SK-N-SH treated with all-trans-retinoic acid at 6 μM for 48 hours (cell line): ENCODE measurements at regions not wholly inside any gene's neighbourhood (a gene's known extent, or its start where the extent isn't known, plus 50 kb on each side); places are given as distances from the start of the nearest gene placed in this dataset.

Experiments used
- ATAC-seq: fragments of 200-7000 bp; cut with Tn5 transposase; 3 replicates; pipeline ENCODE4 v1.9.1; 2020; ENCODE audit warnings: mild to moderate bottlenecking, moderate library complexity
- ARNTL ChIP-seq: fragments of 450-650 bp; formaldehyde crosslinking; IDR thresholded peaks from 2 replicates; pipeline ENCODE4 v1.5.0; 2020; ENCODE audit warnings: low read depth, mild to moderate bottlenecking, moderate library complexity, borderline replicate concordance
- BACH2 ChIP-seq: fragments of 250-450 bp; sonication (Bioruptor Pico); IDR thresholded peaks from 2 replicates; pipeline ENCODE4 v1.9.0; 2021; ENCODE audit warnings: mild to moderate bottlenecking, borderline replicate concordance
- CREB5 ChIP-seq: fragments of 250-450 bp; sonication (Bioruptor Pico); IDR thresholded peaks from 2 replicates; pipeline ENCODE4 v1.5.1; 2020; ENCODE audit warnings: low read depth, mild to moderate bottlenecking, moderate library complexity
- CSDC2 ChIP-seq: fragments of 250-450 bp; sonication (Bioruptor Pico); IDR thresholded peaks from 2 replicates; pipeline ENCODE4 v1.5.0; 2020; ENCODE audit warnings: mild to moderate bottlenecking, moderate library complexity
- CSRNP3 ChIP-seq: fragments of 250-450 bp; sonication (Bioruptor Pico); IDR thresholded peaks from 2 replicates; pipeline ENCODE4 v1.5.1; 2021; ENCODE audit warnings: mild to moderate bottlenecking, moderate library complexity
- ESRRG ChIP-seq: fragments of 250-450 bp; sonication (Bioruptor Pico); IDR thresholded peaks from 2 replicates; pipeline ENCODE4 v1.6.1; 2021; ENCODE audit warnings: mild to moderate bottlenecking
- GLIS3 ChIP-seq: fragments of 250-450 bp; sonication (Bioruptor Pico); IDR thresholded peaks from 2 replicates; pipeline ENCODE4 v1.5.0; 2020; ENCODE audit warnings: mild to moderate bottlenecking, moderate library complexity
- ISL1 ChIP-seq: fragments of 250-450 bp; sonication (Bioruptor Pico); IDR thresholded peaks from 2 replicates; pipeline ENCODE4 v2.1.2; 2022; ENCODE audit warnings: mild to moderate bottlenecking, moderate library complexity
- OSR1 ChIP-seq: fragments of 250-450 bp; sonication (Bioruptor Pico); IDR thresholded peaks from 2 replicates; pipeline ENCODE4 v1.8.0; 2022; ENCODE audit warnings: moderate library complexity, mild to moderate bottlenecking, inconsistent platforms
- PATZ1 ChIP-seq: fragments of 250-450 bp; sonication (Bioruptor Pico); IDR thresholded peaks from 2 replicates; pipeline ENCODE4 v1.8.0; 2020; ENCODE audit warnings: mild to moderate bottlenecking, moderate library complexity, borderline replicate concordance
- POU6F1 ChIP-seq: fragments of 250-450 bp; sonication (Bioruptor Pico); IDR thresholded peaks from 2 replicates; pipeline ENCODE4 v1.8.0; 2021; ENCODE audit warnings: low read depth, mild to moderate bottlenecking, moderate library complexity, borderline replicate concordance
- PPARA ChIP-seq: fragments of 250-450 bp; sonication (Bioruptor Pico); IDR thresholded peaks from 2 replicates; pipeline ENCODE4 v1.5.0; 2020; ENCODE audit warnings: mild to moderate bottlenecking, borderline replicate concordance
- RARB ChIP-seq: fragments of 250-450 bp; sonication (Bioruptor Pico); IDR thresholded peaks from 2 replicates; pipeline ENCODE4 v1.8.0; 2021; ENCODE audit warnings: mild to moderate bottlenecking, moderate library complexity
- SNAI2 ChIP-seq: fragments of 250-450 bp; sonication (Bioruptor Pico); IDR thresholded peaks from 2 replicates; pipeline ENCODE4 v1.5.0; 2020; ENCODE audit warnings: mild to moderate bottlenecking, moderate library complexity
- TCF4 ChIP-seq: fragments of 250-450 bp; sonication (Bioruptor Pico); IDR thresholded peaks from 2 replicates; pipeline ENCODE4 v1.8.0; 2021; ENCODE audit warnings: mild to moderate bottlenecking, moderate library complexity, borderline replicate concordance
- TOX ChIP-seq: fragments of 250-450 bp; sonication (Bioruptor Pico); IDR thresholded peaks from 2 replicates; pipeline ENCODE4 v1.8.0; 2021; ENCODE audit warnings: mild to moderate bottlenecking, moderate library complexity, borderline replicate concordance
- TSHZ2 ChIP-seq: fragments of 250-450 bp; sonication (Bioruptor Pico); IDR thresholded peaks from 2 replicates; pipeline ENCODE4 v1.5.0; 2020; ENCODE audit warnings: mild to moderate bottlenecking, moderate library complexity
- ZC3H10 ChIP-seq: fragments of 250-450 bp; sonication (Bioruptor Pico); IDR thresholded peaks from 2 replicates; pipeline ENCODE4 v1.5.1; 2021; ENCODE audit warnings: mild to moderate bottlenecking, moderate library complexity
- ZFP3 ChIP-seq: fragments of 250-450 bp; sonication (Bioruptor Pico); IDR thresholded peaks from 2 replicates; pipeline ENCODE4 v1.5.0; 2020; ENCODE audit warnings: mild to moderate bottlenecking, moderate library complexity
- ZFP30 ChIP-seq: fragments of 450-650 bp; formaldehyde crosslinking; IDR thresholded peaks from 2 replicates; pipeline ENCODE4 v1.5.0; 2022; ENCODE audit warnings: mild to moderate bottlenecking, moderate library complexity
- ZNF565 ChIP-seq: fragments of 450-650 bp; formaldehyde crosslinking; conservative IDR thresholded peaks from 2 replicates; pipeline ENCODE4 v1.5.0; 2020; ENCODE audit warnings: low read depth, mild to moderate bottlenecking, moderate library complexity
- ZNF70 ChIP-seq: fragments of 450-650 bp; formaldehyde crosslinking; IDR thresholded peaks from 2 replicates; pipeline ENCODE4 v1.5.0; 2020; ENCODE audit warnings: mild to moderate bottlenecking, moderate library complexity

- TF ChIP-seq ISL1 (CRISPR knock-in tag) (no peak), ZNF565 (CRISPR knock-in tag) (no peak), BACH2 (CRISPR knock-in tag) (no peak), ZC3H10 (CRISPR knock-in tag) (no peak), CSDC2 (no peak), CREB5 (CRISPR knock-in tag) (no peak), RARB (CRISPR knock-in tag) (no peak), ESRRG (CRISPR knock-in tag) (no peak), PPARA (no peak), ARNTL (CRISPR knock-in tag) (no peak), PATZ1 (no peak), TCF4 (no peak)
- TF ChIP-seq, all 23 proteins: peak for 0
- no peak for ATAC-seq
Observed at GRCh38 chr18:37861981-37862380, 296.4 kb upstream of the CELF4 start.

GRCh38 chr18:37854396-37854795 lies 288.8 kb upstream of the CELF4 start:
- ATAC-seq, result no peak
- TF ChIP-seq ZNF70, result no peak
- TF ChIP-seq ESRRG (CRISPR knock-in tag), result no peak
- TF ChIP-seq ZFP30 (CRISPR knock-in tag), result no peak
- no peak for TF ChIP-seq RARB (CRISPR knock-in tag)
- TF ChIP-seq SNAI2 (CRISPR knock-in tag), result no peak
- no peak for TF ChIP-seq ARNTL (CRISPR knock-in tag)
- no peak for TF ChIP-seq CSRNP3 (CRISPR knock-in tag)
- no peak for TF ChIP-seq POU6F1 (CRISPR knock-in tag)
- TF ChIP-seq TSHZ2 (CRISPR knock-in tag), result no peak

GRCh38 chr18:37853706-37854105 lies 288.1 kb upstream of the CELF4 start:
- no peak for ATAC-seq
- no peak for TF ChIP-seq PPARA
- TF ChIP-seq CSDC2, result no peak
- no peak for TF ChIP-seq CSRNP3 (CRISPR knock-in tag)
- TF ChIP-seq GLIS3 (CRISPR knock-in tag), result no peak
- no peak for TF ChIP-seq ISL1 (CRISPR knock-in tag)
- no peak for TF ChIP-seq POU6F1 (CRISPR knock-in tag)
- no peak for TF ChIP-seq OSR1
- no peak for TF ChIP-seq ZFP3 (CRISPR knock-in tag)
- no peak for TF ChIP-seq TOX (CRISPR knock-in tag)
- no peak for TF ChIP-seq PATZ1
- TF ChIP-seq RARB (CRISPR knock-in tag), result no peak
- TF ChIP-seq SNAI2 (CRISPR knock-in tag), result no peak
